ENCODE measurements at regions not wholly inside any gene's neighbourhood (a gene's known extent, or its start where the extent isn't known, plus 50 kb on each side); places are given as distances from the start of the nearest gene placed in this dataset.

- DNase-seq (ENCODE audit: low read depth), result no peak
- Histone ChIP-seq H3K36me3 (ENCODE audit: control insufficient read depth, insufficient read depth, low read length) (no peaks in the 10 kb centered on the region), H3K27me3 (ENCODE audit: control insufficient read depth, insufficient read depth, low read length) (no peaks in the 10 kb centered on the region), H3K4me3 (ENCODE audit: low read depth, low read length) (no peak overlapping the region)
- TF ChIP-seq CTCF (IDR thresholded peaks at IDR 0.05; ENCODE audit: insufficient read depth, low read length, poor library complexity, severe bottlenecking), result no peak
These were observed 472.8 kb upstream of the MKI67 start for GRCh38 chr10:128599030-128599429.

GRCh38 chr10:128599538-128599937, 473.3 kb upstream of the MKI67 start:
- Histone ChIP-seq H3K4me3 (ENCODE audit: low read depth, low read length) (no peak overlapping the region), H3K27me3 (ENCODE audit: control insufficient read depth, insufficient read depth, low read length) (no peaks in the 10 kb centered on the region), H3K36me3 (ENCODE audit: control insufficient read depth, insufficient read depth, low read length) (no peaks in the 10 kb centered on the region)
- no peak for DNase-seq (ENCODE audit: low read depth)
- TF ChIP-seq CTCF (IDR thresholded peaks at IDR 0.05; ENCODE audit: insufficient read depth, low read length, poor library complexity, severe bottlenecking), result no peak

- Histone ChIP-seq H3K4me3 (ENCODE audit: low read depth, low read length) (no peak overlapping the region), H3K36me3 (ENCODE audit: control insufficient read depth, insufficient read depth, low read length) (no peaks in the 10 kb centered on the region), H3K27me3 (ENCODE audit: control insufficient read depth, insufficient read depth, low read length) (no peaks in the 10 kb centered on the region)
- no peak for DNase-seq (ENCODE audit: low read depth)
- no peak for TF ChIP-seq CTCF (IDR thresholded peaks at IDR 0.05; ENCODE audit: insufficient read depth, low read length, poor library complexity, severe bottlenecking)
These were observed 476.0 kb upstream of the MKI67 start for GRCh38 chr10:128602183-128602582.

- no peak for DNase-seq (ENCODE audit: low read depth)
- Histone ChIP-seq H3K36me3 (ENCODE audit: control insufficient read depth, insufficient read depth, low read length) (no peaks in the 10 kb centered on the region), H3K27me3 (ENCODE audit: control insufficient read depth, insufficient read depth, low read length) (no peaks in the 10 kb centered on the region), H3K4me3 (ENCODE audit: low read depth, low read length) (no peak overlapping the region)
- no peak for TF ChIP-seq CTCF (IDR thresholded peaks at IDR 0.05; ENCODE audit: insufficient read depth, low read length, poor library complexity, severe bottlenecking)
These were observed 477.8 kb upstream of the MKI67 start for GRCh38 chr10:128604025-128604424.

- TF ChIP-seq CTCF (IDR thresholded peaks at IDR 0.05; ENCODE audit: insufficient read depth, low read length, poor library complexity, severe bottlenecking), result no peak
- no peaks in the 10 kb centered on the region for H3K27me3 ChIP-seq (ENCODE audit: control insufficient read depth, insufficient read depth, low read length)
- no peaks in the 10 kb centered on the region for H3K36me3 ChIP-seq (ENCODE audit: control insufficient read depth, insufficient read depth, low read length)
- no peak for DNase-seq (ENCODE audit: low read depth)
- no peak overlapping the region for H3K4me3 ChIP-seq (ENCODE audit: low read depth, low read length)
These were observed 479.0 kb upstream of the MKI67 start for GRCh38 chr10:128605180-128605579.

GRCh38 chr10:128606055-128606454, 479.8 kb upstream of the MKI67 start:
- no peak overlapping the region for H3K4me3 ChIP-seq (ENCODE audit: low read depth, low read length)
- no peak for DNase-seq (ENCODE audit: low read depth)
- H3K27me3 ChIP-seq (ENCODE audit: control insufficient read depth, insufficient read depth, low read length), result no peaks in the 10 kb centered on the region

More at GRCh38 chr10:128606055-128606454, 479.8 kb upstream of the MKI67 start:
- no peaks in the 10 kb centered on the region for H3K36me3 ChIP-seq (ENCODE audit: control insufficient read depth, insufficient read depth, low read length)
- TF ChIP-seq CTCF (IDR thresholded peaks at IDR 0.05; ENCODE audit: insufficient read depth, low read length, poor library complexity, severe bottlenecking), result no peak

Measured in kidney epithelial cell (primary cell).